Neuron (in vitro differentiated cells): ENCODE measurements at regions not wholly inside any gene's neighbourhood (a gene's known extent, or its start where the extent isn't known, plus 50 kb on each side); places are given as distances from the start of the nearest gene placed in this dataset.

Experiments
- H2AFZ ChIP-seq: one replicate; pipeline ENCODE4 v1.6.1; 2013; ENCODE audit warnings: low read depth, mild to moderate bottlenecking, inconsistent platforms, low read length, moderate library complexity
- H3K27me3 ChIP-seq: one replicate; pipeline ENCODE4 v1.6.1; 2013; ENCODE audit warnings: low read length; ENCODE audit not compliant: insufficient read depth
- H3K36me3 ChIP-seq: one replicate; pipeline ENCODE4 v1.6.1; 2013; ENCODE audit warnings: low read length; ENCODE audit not compliant: insufficient read depth
- H3K4me1 ChIP-seq: one replicate; pipeline ENCODE4 v1.6.1; 2013; ENCODE audit warnings: low read length; ENCODE audit not compliant: insufficient read depth
- H3K4me3 ChIP-seq: 2 replicates; pipeline ENCODE4 v1.5.1; 2013; ENCODE audit warnings: mild to moderate bottlenecking, low read length, moderate library complexity
- H3K9me3 ChIP-seq: one replicate; pipeline ENCODE4 v1.6.1; 2013; ENCODE audit warnings: low read length

- no peaks in the 10 kb centered on the region for H3K4me1 ChIP-seq
- no peak overlapping the region for H3K4me3 ChIP-seq
Measured at GRCh38 chr12:67578976-67579661, 69.4 kb upstream of the DYRK2 start.

GRCh38 chr12:67579662-67580003 is 68.9 kb upstream of the DYRK2 start:
- H2AFZ ChIP-seq = no peak overlapping the region
- no peak overlapping the region for H3K4me3 ChIP-seq
- H3K27me3 ChIP-seq = no peaks in the 10 kb centered on the region
- H3K4me1 ChIP-seq = no peaks in the 10 kb centered on the region
- no peaks in the 10 kb centered on the region for H3K36me3 ChIP-seq
- no peaks in the 10 kb centered on the region for H3K9me3 ChIP-seq

More at GRCh38 chr12:67578976-67579661, 69.4 kb upstream of the DYRK2 start:
- Histone ChIP-seq H2AFZ (no peak overlapping the region), H3K36me3 (no peaks in the 10 kb centered on the region), H3K9me3 (no peaks in the 10 kb centered on the region), H3K27me3 (no peaks in the 10 kb centered on the region)

GRCh38 chr12:67582238-67582834 is 66.2 kb upstream of the DYRK2 start:
- no peaks in the 10 kb centered on the region for H3K9me3 ChIP-seq
- no peak overlapping the region for H2AFZ ChIP-seq
- no peaks in the 10 kb centered on the region for H3K4me1 ChIP-seq
- H3K27me3 ChIP-seq = no peaks in the 10 kb centered on the region
- no peaks in the 10 kb centered on the region for H3K36me3 ChIP-seq
- no peak overlapping the region for H3K4me3 ChIP-seq

GRCh38 chr12:67582844-67583243 is 65.7 kb upstream of the DYRK2 start:
- Histone ChIP-seq H3K27me3 (no peaks in the 10 kb centered on the region), H2AFZ (no peak overlapping the region), H3K9me3 (no peaks in the 10 kb centered on the region), H3K4me3 (no peak overlapping the region), H3K4me1 (no peaks in the 10 kb centered on the region), H3K36me3 (no peaks in the 10 kb centered on the region)

GRCh38 chr12:67586951-67587350 is 61.6 kb upstream of the DYRK2 start:
- Histone ChIP-seq H2AFZ (no peak overlapping the region), H3K4me1 (no peaks in the 10 kb centered on the region), H3K4me3 (no peak overlapping the region), H3K36me3 (no peaks in the 10 kb centered on the region), H3K27me3 (no peaks in the 10 kb centered on the region), H3K9me3 (no peaks in the 10 kb centered on the region)

- no peaks in the 10 kb centered on the region for H3K27me3 ChIP-seq
- H3K9me3 ChIP-seq = no peaks in the 10 kb centered on the region
- no peaks in the 10 kb centered on the region for H3K4me1 ChIP-seq
- no peaks in the 10 kb centered on the region for H3K36me3 ChIP-seq
- no peak overlapping the region for H3K4me3 ChIP-seq
- H2AFZ ChIP-seq = no peak overlapping the region
Measured at GRCh38 chr12:67589078-67589477, 59.5 kb upstream of the DYRK2 start.

- Histone ChIP-seq H3K4me3 (no peak overlapping the region), H3K9me3 (no peaks in the 10 kb centered on the region), H3K27me3 (no peaks in the 10 kb centered on the region), H2AFZ (no peak overlapping the region), H3K36me3 (no peaks in the 10 kb centered on the region), H3K4me1 (no peaks in the 10 kb centered on the region)
Measured at GRCh38 chr12:67590149-67590790, 58.3 kb upstream of the DYRK2 start.

GRCh38 chr12:67592228-67593011 is 56.1 kb upstream of the DYRK2 start:
- Histone ChIP-seq H3K4me1 (no peaks in the 10 kb centered on the region), H3K9me3 (no peaks in the 10 kb centered on the region), H3K4me3 (no peak overlapping the region), H3K36me3 (no peaks in the 10 kb centered on the region), H2AFZ (no peak overlapping the region), H3K27me3 (no peaks in the 10 kb centered on the region)

- Histone ChIP-seq H3K4me1 (no peaks in the 10 kb centered on the region), H3K9me3 (no peaks in the 10 kb centered on the region), H3K27me3 (no peaks in the 10 kb centered on the region), H3K36me3 (no peaks in the 10 kb centered on the region), H2AFZ (no peak overlapping the region), H3K4me3 (no peak overlapping the region)
Measured at GRCh38 chr12:67593041-67593440, 55.5 kb upstream of the DYRK2 start.

GRCh38 chr12:67593461-67594330 is 54.8 kb upstream of the DYRK2 start:
- Histone ChIP-seq H3K27me3 (no peaks in the 10 kb centered on the region), H3K9me3 (no peaks in the 10 kb centered on the region), H3K4me3 (no peak overlapping the region), H3K36me3 (no peaks in the 10 kb centered on the region), H3K4me1 (no peaks in the 10 kb centered on the region), H2AFZ (no peak overlapping the region)

GRCh38 chr12:67594888-67595287 is 53.7 kb upstream of the DYRK2 start:
- no peaks in the 10 kb centered on the region for H3K9me3 ChIP-seq
- no peaks in the 10 kb centered on the region for H3K4me1 ChIP-seq
- H3K27me3 ChIP-seq = no peaks in the 10 kb centered on the region
- H2AFZ ChIP-seq = no peak overlapping the region
- no peak overlapping the region for H3K4me3 ChIP-seq
- H3K36me3 ChIP-seq = no peaks in the 10 kb centered on the region

- no peak overlapping the region for H3K4me3 ChIP-seq
- no peaks in the 10 kb centered on the region for H3K9me3 ChIP-seq
- H3K36me3 ChIP-seq = no peaks in the 10 kb centered on the region
- H3K27me3 ChIP-seq = no peaks in the 10 kb centered on the region
- H2AFZ ChIP-seq = no peak overlapping the region
- H3K4me1 ChIP-seq = no peaks in the 10 kb centered on the region
Measured at GRCh38 chr12:67595365-67595764, 53.2 kb upstream of the DYRK2 start.
